ENCODE measurements at regions not wholly inside any gene's neighbourhood (a gene's known extent, or its start where the extent isn't known, plus 50 kb on each side); places are given as distances from the start of the nearest gene placed in this dataset.
"Not testable (repeated sequence)": the region's sequence is repeated elsewhere in the genome, so short reads cannot be mapped to it uniquely, and the experiment has no call there.

DNA sequence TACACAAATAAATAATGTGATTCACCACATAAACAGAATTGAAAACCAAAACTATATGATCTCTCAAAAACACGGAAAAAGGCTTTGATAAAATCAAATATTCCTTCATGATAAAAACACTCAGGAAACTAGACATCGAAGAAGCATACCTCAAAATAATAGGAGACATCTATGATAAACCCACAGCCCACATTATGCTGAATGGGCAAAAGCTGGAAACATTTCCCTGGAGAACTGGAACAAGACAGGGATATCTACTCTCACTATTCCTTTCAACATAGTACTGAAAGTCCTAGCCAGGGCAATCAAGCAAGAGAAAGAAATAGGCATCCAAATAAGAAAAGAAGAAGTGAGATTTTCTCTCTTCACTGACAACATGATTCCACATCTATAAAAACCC lies 371.5 kb upstream of the ATXN7L3B start:
- H3K4me3 ChIP-seq, result no peak overlapping the region
- H3K27ac ChIP-seq, result no peak overlapping the region

DNA sequence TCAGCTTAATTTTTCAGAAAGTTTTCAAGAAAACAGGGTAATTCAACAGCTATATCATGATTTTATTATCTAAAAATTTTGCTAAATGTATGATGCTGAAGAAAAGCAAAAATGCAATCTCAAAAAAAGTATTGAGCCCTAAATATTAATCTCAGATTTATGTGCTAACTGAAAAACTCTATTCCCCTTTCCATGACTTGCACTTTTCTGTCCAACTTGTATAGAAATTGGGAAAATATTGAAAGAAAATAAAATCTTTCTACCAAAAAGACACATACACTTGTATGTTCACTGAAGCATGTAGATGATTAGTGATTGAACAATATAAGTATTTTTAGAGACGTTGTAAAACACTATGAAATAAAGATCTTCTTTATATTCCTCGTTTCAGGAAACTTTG lies 368.0 kb upstream of the ATXN7L3B start:
- Histone ChIP-seq H3K4me3 (no peak overlapping the region), H3K27ac (no peak overlapping the region)

- Histone ChIP-seq H3K4me3 (no peak overlapping the region), H3K27ac (no peak overlapping the region)
Observed at GRCh38 chr12:74170645-74171477, 366.8 kb upstream of the ATXN7L3B start.

DNA sequence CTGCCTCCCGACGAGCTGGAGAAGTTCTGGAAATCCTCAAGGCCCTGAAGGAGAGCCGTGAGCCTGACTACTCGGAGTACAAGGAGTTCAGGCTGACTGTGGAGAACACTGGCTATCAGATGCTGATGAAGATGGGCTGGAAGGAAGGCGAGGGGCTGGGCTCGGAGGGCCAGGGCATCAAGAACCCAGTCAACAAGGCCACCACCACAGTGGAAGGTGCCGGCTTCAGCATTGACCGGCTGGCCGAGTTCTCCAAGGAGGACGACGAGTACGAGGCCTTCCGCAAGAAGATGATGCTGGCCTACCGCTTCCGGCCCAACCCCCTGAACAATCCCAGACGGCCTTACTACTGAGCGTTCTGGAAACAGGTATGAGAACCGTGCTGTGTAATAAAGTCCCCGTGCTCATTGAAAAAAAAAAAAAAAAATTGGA lies 366.1 kb upstream of the ATXN7L3B start:
- Histone ChIP-seq H3K27ac (no peak overlapping the region), H3K4me3 (no peak overlapping the region)

- not testable (repeated sequence) for H3K4me3 ChIP-seq, H3K27ac ChIP-seq
Observed at GRCh38 chr12:74174961-74175360, 362.7 kb upstream of the ATXN7L3B start.

DNA sequence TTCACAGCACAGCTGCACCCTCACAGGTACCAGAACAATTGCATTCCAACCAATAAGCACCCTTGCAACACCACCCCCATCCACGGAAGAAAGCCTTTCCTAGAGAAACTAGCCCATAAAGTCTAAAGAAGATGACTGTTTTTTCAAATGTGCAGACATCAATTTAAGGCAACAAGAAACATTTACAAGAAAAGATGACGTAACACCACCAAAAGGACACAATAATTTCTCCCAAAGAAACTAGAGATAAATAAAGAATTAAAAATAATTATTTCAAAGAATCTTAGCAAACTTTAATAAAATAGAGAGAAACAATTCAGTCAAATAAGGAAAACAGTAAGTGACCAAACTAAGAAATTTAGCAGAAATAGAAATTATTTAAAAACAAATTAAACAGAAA lies 352.3 kb upstream of the ATXN7L3B start:
- no peak overlapping the region for H3K27ac ChIP-seq

DNA sequence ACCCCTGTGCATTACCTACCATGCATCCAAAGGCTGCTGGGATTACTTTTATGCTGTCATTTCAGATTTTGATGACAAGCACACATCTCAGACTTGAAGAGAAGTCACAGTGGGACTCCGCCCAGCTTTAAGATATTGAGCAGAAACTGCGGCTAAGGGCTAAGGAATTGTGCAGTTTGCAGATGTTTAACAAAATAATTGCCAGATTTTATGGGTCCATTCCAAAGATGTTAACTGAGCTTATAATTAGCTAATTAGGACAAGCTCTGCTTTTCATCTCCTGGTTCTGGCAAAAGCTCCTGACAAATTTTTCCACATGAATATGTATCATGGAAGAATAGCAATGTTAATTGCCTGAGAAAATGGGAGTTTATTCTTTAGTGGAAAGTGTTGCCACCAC lies 344.4 kb upstream of the ATXN7L3B start:
- Histone ChIP-seq H3K27ac (no peak overlapping the region), H3K4me3 (no peak overlapping the region)

More for the DNA sequence above, 352.3 kb upstream of the ATXN7L3B start:
- no peak overlapping the region for H3K4me3 ChIP-seq

- no peak overlapping the region for H3K27ac ChIP-seq
- H3K4me3 ChIP-seq, result no peak overlapping the region
Observed at GRCh38 chr12:74204236-74204635, 333.4 kb upstream of the ATXN7L3B start.

- H3K4me3 ChIP-seq, result no peak overlapping the region
- no peak overlapping the region for H3K27ac ChIP-seq
Observed at GRCh38 chr12:74227846-74228545, 309.6 kb upstream of the ATXN7L3B start.

GRCh38 chr12:74229671-74230070 lies 308.0 kb upstream of the ATXN7L3B start:
- Histone ChIP-seq H3K27ac (no peak overlapping the region), H3K4me3 (no peak overlapping the region)

GRCh38 chr12:74235342-74235741 lies 302.3 kb upstream of the ATXN7L3B start:
- no peak overlapping the region for H3K27ac ChIP-seq
- H3K4me3 ChIP-seq, result no peak overlapping the region

DNA sequence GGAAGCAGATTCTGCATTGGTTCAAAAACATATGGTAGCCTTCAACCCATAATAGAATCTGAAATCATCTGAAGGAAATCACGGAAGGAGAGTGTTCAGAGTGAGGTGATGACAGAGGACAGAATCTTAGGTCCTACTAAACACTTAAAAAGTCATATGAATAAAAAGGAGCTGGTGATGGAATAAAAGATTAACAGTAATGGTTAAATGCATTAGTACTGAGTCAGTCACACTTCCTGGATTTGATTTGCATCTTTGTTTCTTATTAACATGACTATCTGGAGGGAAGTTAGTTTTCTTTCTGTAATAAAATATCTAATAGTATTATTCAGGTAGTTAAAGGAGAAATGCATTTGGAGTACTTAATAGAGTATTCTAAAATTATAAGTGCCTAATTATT lies 296.3 kb upstream of the ATXN7L3B start:
- no peak overlapping the region for H3K4me3 ChIP-seq
- H3K27ac ChIP-seq, result no peak overlapping the region

- H3K4me3 ChIP-seq, result no peak overlapping the region
- no peak overlapping the region for H3K27ac ChIP-seq
Observed at GRCh38 chr12:74242088-74242487, 295.5 kb upstream of the ATXN7L3B start.

GRCh38 chr12:74245458-74245857 lies 292.2 kb upstream of the ATXN7L3B start:
- H3K4me3 ChIP-seq, result no peak overlapping the region
- H3K27ac ChIP-seq, result no peak overlapping the region

DNA sequence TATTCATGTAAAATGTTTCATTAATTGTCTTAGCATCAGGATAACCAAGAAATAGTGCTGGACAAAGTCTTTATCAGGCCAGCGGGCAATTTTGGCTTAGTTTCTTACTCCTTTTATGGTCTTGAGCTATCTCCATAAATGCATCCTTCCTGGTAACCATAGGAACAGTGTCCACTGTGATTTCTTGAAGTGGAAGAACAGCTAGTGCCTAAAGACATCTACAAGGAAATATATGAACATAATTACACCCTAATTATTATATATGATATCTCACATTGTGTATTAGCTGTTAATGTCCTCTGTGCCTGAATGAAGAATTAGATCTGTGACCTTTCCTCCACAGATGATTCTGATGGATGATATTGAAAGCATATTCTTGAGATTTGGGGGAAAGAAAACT lies 286.7 kb upstream of the ATXN7L3B start:
- H3K4me3 ChIP-seq, result no peak overlapping the region
- H3K27ac ChIP-seq, result no peak overlapping the region

DNA sequence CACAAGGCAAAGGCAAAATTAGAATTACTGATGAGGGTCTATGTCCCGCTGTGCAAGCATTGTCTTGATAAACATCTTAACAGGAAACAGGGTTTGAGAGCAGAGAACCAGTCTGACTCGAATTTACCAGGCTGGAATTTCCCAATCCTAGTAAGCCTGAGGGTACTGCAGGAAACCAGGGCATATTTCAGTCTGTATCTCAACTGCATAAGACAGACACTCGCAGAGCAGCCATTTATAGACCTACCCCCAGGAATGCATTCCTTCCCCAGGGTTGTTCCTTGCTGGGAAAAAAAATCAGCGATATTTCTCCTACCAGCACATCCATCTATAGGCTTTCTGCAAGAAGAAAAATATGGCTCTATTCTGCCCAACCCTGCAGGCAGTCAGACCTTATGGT lies 283.8 kb upstream of the ATXN7L3B start:
- H3K27ac ChIP-seq, H3K4me3 ChIP-seq: not testable (repeated sequence)

GRCh38 chr12:74254784-74255183 lies 282.9 kb upstream of the ATXN7L3B start:
- H3K27ac ChIP-seq, result no peak overlapping the region
- no peak overlapping the region for H3K4me3 ChIP-seq

DNA sequence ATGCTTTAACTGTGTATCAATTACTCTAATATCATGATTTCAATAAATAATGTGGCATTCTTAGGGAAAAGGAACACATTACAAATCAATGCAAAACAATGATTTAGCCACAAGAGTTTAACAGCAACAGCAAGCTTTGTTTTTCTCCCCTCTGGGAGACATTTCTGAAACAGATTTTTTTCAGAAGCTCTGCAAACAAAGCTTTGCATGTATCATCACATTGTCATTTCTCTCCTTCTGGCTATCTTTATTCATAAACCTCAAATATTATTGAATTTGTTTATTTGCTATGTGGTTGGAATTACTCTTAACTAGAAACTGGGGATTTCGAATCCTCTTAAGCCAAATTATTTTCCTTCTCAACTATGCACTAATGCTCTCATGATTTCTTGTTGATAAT lies 278.4 kb upstream of the ATXN7L3B start:
- H3K4me3 ChIP-seq, result no peak overlapping the region
- H3K27ac ChIP-seq, result no peak overlapping the region

GRCh38 chr12:74264692-74265091 lies 272.9 kb upstream of the ATXN7L3B start:
- H3K27ac ChIP-seq, result no peak overlapping the region
- H3K4me3 ChIP-seq, result no peak overlapping the region

- H3K4me3 ChIP-seq, H3K27ac ChIP-seq: not testable (repeated sequence)
Observed at GRCh38 chr12:74269355-74269754, 268.3 kb upstream of the ATXN7L3B start.

DNA sequence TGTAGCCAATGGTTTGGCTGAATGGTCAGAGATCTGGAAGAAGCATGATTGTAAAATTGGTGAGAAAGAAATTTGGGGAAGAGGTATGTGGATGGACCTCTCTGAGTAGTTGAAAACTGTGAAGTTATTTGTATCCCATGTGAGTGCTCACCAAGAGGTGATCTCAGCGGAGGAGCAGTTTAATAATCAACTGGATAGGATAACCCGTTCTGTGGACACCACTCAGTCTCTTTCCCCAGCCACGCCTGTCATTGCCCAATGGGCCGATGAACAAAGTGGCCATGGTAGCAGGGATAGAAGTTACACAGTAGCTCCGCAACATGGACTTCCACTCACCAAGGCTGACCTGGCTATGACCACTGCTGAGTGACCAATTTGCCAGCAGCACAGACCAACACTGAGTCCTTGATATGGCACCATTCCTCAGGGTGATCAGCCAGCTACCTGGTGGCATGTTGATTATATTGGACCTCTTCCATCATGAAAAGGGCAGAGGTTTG lies 257.4 kb upstream of the ATXN7L3B start:
- Histone ChIP-seq H3K27ac (no peak overlapping the region), H3K4me3 (no peak overlapping the region)

Data from skin epidermis (tissue), 12 donors.